Gastrocnemius medialis (tissue), 4 donors: ENCODE measurements at regions not wholly inside any gene's neighbourhood (a gene's known extent, or its start where the extent isn't known, plus 50 kb on each side); places are given as distances from the start of the nearest gene placed in this dataset.

Experiments
- ATAC-seq, 2 donors: fragments of 150-250 bp; one replicate each; pipeline ENCODE4 v1.9.1; 2016
- DNase-seq, 2 donors: peaks; one replicate each; pipeline ENCODE4 v3.0.0-alpha.2; 2019
- H3K27ac ChIP-seq, 4 donors: fragments of 200-600 bp; sonication (generic); 1 replicate in 1 of 4; 2 replicates in 3 of 4; pipeline ENCODE4 v1.5.1; 2016 to 2018; ENCODE audit warnings: mild to moderate bottlenecking in 2 of 4, moderate library complexity in 1 of 4
- H3K27me3 ChIP-seq, 3 donors: fragments of 200-600 bp; sonication (generic) in 2 of 3; 1 replicate in 1 of 3; 2 replicates in 2 of 3; pipeline versions ENCODE4 v1.5.1 to v1.6.0; 2016 to 2019; ENCODE audit warnings: mild to moderate bottlenecking in 1 of 3, moderate library complexity in 1 of 3
- H3K36me3 ChIP-seq, 2 donors: fragments of 200-600 bp; sonication (generic) in 1 of 2; one replicate each; pipeline ENCODE4 v1.5.1; 2017 to 2018
- H3K4me1 ChIP-seq, 2 donors: fragments of 200-600 bp; sonication (generic) in 1 of 2; one replicate each; pipeline ENCODE4 v1.5.1; 2016 to 2017; ENCODE audit warnings: mild to moderate bottlenecking in 2 of 2
- H3K4me3 ChIP-seq, 4 donors: fragments of 200-600 bp; sonication (generic) in 3 of 4; 1 replicate in 1 of 4; 2 replicates in 3 of 4; pipeline ENCODE4 v1.5.1; 2016 to 2019; ENCODE audit warnings: mild to moderate bottlenecking in 2 of 4
- H3K9me3 ChIP-seq, 3 donors: fragments of 200-600 bp; sonication (generic) in 2 of 3; 1 replicate in 1 of 3; 2 replicates in 2 of 3; pipeline ENCODE4 v1.5.1; 2016 to 2019
- CTCF ChIP-seq, 5 experiments: fragments of 450-650 bp in 3 of 5; fragments of 200-600 bp in 2 of 5; sonication (generic) in 2 of 5; IDR thresholded peaks in 4 of 5; conservative IDR thresholded peaks in 1 of 5; 1 replicate in 4 of 5; 2 replicates in 1 of 5; pipeline ENCODE4 v1.5.1; 2016 to 2019; ENCODE audit warnings: antibody characterized with exemption in 5 of 5, mild to moderate bottlenecking in 3 of 5, moderate library complexity in 3 of 5
- POLR2A ChIP-seq, 2 donors: fragments of 450-650 bp; IDR thresholded peaks; one replicate each; pipeline ENCODE4 v1.6.1; 2017; ENCODE audit warnings: antibody characterized with exemption in 2 of 2, mild to moderate bottlenecking in 2 of 2, moderate library complexity in 2 of 2
- in situ Hi-C, 4 donors: fragments of 200-750 bp; cut with MboI; loops; one replicate each; pipeline versions ENCODE4 v1.15.0 to v1.8.0; 2017; ENCODE audit warnings: low sequenced_read_pairs in 4 of 4
- intact Hi-C: fragments of 100-400 bp; cut with DNase I; formaldehyde crosslinking; loops from one replicate; pipeline ENCODE4 v1.15.1; 2023; ENCODE audit warnings: low total_unique reads

- no peaks in the 10 kb centered on the region for H3K27me3 ChIP-seq
- H3K27ac ChIP-seq = no peak overlapping the region
- DNase-seq (no peak), ATAC-seq (no peak)
- no peak for TF ChIP-seq POLR2A (IDR thresholded peaks at IDR 0.05)
- TF ChIP-seq CTCF (IDR thresholded peaks at IDR 0.05 in 4 of 5, conservative IDR thresholded peaks at IDR 0.05 in 1 of 5) = no peak
- H3K9me3 ChIP-seq = no peaks in the 10 kb centered on the region
- no peaks in the 10 kb centered on the region for H3K36me3 ChIP-seq
- H3K4me1 ChIP-seq = no peaks in the 10 kb centered on the region
- in situ Hi-C loops = no loop called here
- no peak overlapping the region for H3K4me3 ChIP-seq
- intact Hi-C loops = no loop called here
Observed at GRCh38 chr5:118701791-118702190, 286.6 kb downstream of the DTWD2 start.

GRCh38 chr5:118700510-118700909 is 287.8 kb downstream of the DTWD2 start:
- Histone ChIP-seq H3K27me3 (no peaks in the 10 kb centered on the region), H3K36me3 (no peaks in the 10 kb centered on the region), H3K27ac (no peak overlapping the region), H3K4me1 (no peaks in the 10 kb centered on the region), H3K9me3 (no peaks in the 10 kb centered on the region), H3K4me3 (no peak overlapping the region)
- in situ Hi-C loops = no loop called here
- intact Hi-C loops = no loop called here
- DNase-seq (no peak), ATAC-seq (no peak)
- no peak for TF ChIP-seq POLR2A (IDR thresholded peaks at IDR 0.05)
- TF ChIP-seq CTCF (IDR thresholded peaks at IDR 0.05 in 4 of 5, conservative IDR thresholded peaks at IDR 0.05 in 1 of 5) = no peak

- in situ Hi-C loops (no loop called here), intact Hi-C loops (no loop called here)
- no peak for ATAC-seq
- H3K36me3 ChIP-seq = no peaks in the 10 kb centered on the region
- TF ChIP-seq POLR2A (IDR thresholded peaks at IDR 0.05) (no peak), CTCF (IDR thresholded peaks at IDR 0.05 in 4 of 5, conservative IDR thresholded peaks at IDR 0.05 in 1 of 5) (no peak)
- DNase-seq = no peak
- H3K4me3 ChIP-seq = no peak overlapping the region
- H3K9me3 ChIP-seq = no peaks in the 10 kb centered on the region
- no peaks in the 10 kb centered on the region for H3K4me1 ChIP-seq
- no peak overlapping the region for H3K27ac ChIP-seq
- H3K27me3 ChIP-seq = no peaks in the 10 kb centered on the region
Observed at GRCh38 chr5:118698774-118699173, 289.6 kb downstream of the DTWD2 start.

- no peak overlapping the region for H3K4me3 ChIP-seq
- no peaks in the 10 kb centered on the region for H3K27me3 ChIP-seq
- DNase-seq (no peak), ATAC-seq (no peak)
- H3K9me3 ChIP-seq = no peaks in the 10 kb centered on the region
- H3K27ac ChIP-seq = no peak overlapping the region
- TF ChIP-seq CTCF (IDR thresholded peaks at IDR 0.05 in 4 of 5, conservative IDR thresholded peaks at IDR 0.05 in 1 of 5) (no peak), POLR2A (IDR thresholded peaks at IDR 0.05) (no peak)
- no peaks in the 10 kb centered on the region for H3K36me3 ChIP-seq
- H3K4me1 ChIP-seq = no peaks in the 10 kb centered on the region
- in situ Hi-C loops (no loop called here), intact Hi-C loops (no loop called here)
Observed at GRCh38 chr5:118696076-118696475, 292.3 kb downstream of the DTWD2 start.

GRCh38 chr5:118692811-118693342 is 295.5 kb downstream of the DTWD2 start:
- H3K4me1 ChIP-seq = no peaks in the 10 kb centered on the region
- no peak overlapping the region for H3K27ac ChIP-seq
- no peaks in the 10 kb centered on the region for H3K36me3 ChIP-seq
- TF ChIP-seq CTCF (IDR thresholded peaks at IDR 0.05 in 4 of 5, conservative IDR thresholded peaks at IDR 0.05 in 1 of 5) = no peak
- no peak for TF ChIP-seq POLR2A (IDR thresholded peaks at IDR 0.05)
- DNase-seq (no peak), ATAC-seq (no peak)
- no peaks in the 10 kb centered on the region for H3K9me3 ChIP-seq
- H3K4me3 ChIP-seq = no peak overlapping the region
- in situ Hi-C loops (no loop called here), intact Hi-C loops (no loop called here)
- H3K27me3 ChIP-seq = no peaks in the 10 kb centered on the region
